DOHH2 (cell line): ENCODE measurements at regions not wholly inside any gene's neighbourhood (a gene's known extent, or its start where the extent isn't known, plus 50 kb on each side); places are given as distances from the start of the nearest gene placed in this dataset.

Experiments used
- CTCF ChIP-seq: fragments of 200-600 bp; sonication (generic); IDR thresholded peaks from one replicate; pipeline ENCODE4 v1.5.1; 2014; ENCODE audit warnings: antibody characterized with exemption, mild to moderate bottlenecking, low read depth, low read length; ENCODE audit not compliant: poor library complexity, severe bottlenecking
- EZH2phosphoT487 ChIP-seq: fragments of 200-600 bp; sonication (generic); IDR thresholded peaks from 2 replicates; pipeline ENCODE4 v1.6.1; 2017; ENCODE audit warnings: borderline replicate concordance, mild to moderate bottlenecking, antibody characterized with exemption, low read length, moderate library complexity, mixed read lengths

- TF ChIP-seq CTCF (no peak), EZH2phosphoT487 (no peak)
Observed at GRCh38 chr14:37753459-37753858, 158.0 kb downstream of the TTC6 start.
